ENCODE measurements at regions not wholly inside any gene's neighbourhood (a gene's known extent, or its start where the extent isn't known, plus 50 kb on each side); places are given as distances from the start of the nearest gene placed in this dataset.

DNA sequence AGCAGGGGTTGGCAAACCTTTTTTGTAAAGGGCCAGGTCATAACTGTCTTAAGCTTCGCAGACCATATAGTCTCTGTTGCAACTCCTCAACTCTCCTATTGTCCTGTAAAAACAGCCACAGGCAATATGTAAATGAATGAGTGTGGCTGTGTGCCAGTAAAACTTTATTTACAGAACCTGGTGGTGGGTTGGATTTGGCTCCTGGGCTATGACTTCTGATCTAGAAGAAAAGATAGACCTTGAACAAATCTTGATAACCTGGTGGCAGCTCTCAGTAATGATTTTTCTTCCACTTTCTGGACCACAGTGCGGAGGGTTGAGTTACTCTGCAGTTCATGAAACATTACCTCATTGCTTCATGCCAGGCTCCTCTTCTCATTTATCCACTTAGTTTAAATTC lies 139.3 kb downstream of the MYCN start:
- TF ChIP-seq, protein P1, sequence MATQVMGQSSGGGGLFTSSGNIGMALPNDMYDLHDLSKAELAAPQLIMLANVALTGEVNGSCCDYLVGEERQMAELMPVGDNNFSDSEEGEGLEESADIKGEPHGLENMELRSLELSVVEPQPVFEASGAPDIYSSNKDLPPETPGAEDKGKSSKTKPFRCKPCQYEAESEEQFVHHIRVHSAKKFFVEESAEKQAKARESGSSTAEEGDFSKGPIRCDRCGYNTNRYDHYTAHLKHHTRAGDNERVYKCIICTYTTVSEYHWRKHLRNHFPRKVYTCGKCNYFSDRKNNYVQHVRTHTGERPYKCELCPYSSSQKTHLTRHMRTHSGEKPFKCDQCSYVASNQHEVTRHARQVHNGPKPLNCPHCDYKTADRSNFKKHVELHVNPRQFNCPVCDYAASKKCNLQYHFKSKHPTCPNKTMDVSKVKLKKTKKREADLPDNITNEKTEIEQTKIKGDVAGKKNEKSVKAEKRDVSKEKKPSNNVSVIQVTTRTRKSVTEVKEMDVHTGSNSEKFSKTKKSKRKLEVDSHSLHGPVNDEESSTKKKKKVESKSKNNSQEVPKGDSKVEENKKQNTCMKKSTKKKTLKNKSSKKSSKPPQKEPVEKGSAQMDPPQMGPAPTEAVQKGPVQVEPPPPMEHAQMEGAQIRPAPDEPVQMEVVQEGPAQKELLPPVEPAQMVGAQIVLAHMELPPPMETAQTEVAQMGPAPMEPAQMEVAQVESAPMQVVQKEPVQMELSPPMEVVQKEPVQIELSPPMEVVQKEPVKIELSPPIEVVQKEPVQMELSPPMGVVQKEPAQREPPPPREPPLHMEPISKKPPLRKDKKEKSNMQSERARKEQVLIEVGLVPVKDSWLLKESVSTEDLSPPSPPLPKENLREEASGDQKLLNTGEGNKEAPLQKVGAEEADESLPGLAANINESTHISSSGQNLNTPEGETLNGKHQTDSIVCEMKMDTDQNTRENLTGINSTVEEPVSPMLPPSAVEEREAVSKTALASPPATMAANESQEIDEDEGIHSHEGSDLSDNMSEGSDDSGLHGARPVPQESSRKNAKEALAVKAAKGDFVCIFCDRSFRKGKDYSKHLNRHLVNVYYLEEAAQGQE (IDR thresholded peaks at IDR 0.05; ENCODE audit: insufficient read depth in 1 of 2, low read depth in 2 of 2, low read length in 2 of 2): no peak
- TF ChIP-seq POLR2AphosphoS5 (IDR thresholded peaks at IDR 0.05; ENCODE audit: low read depth, low read length) (no peak), SIN3A (IDR thresholded peaks at IDR 0.05; ENCODE audit: borderline replicate concordance, insufficient read depth, low read length) (no peak), TAF1 (IDR thresholded peaks at IDR 0.05; ENCODE audit: borderline replicate concordance, insufficient read depth, low read length) (no peak)
